GM21381 (cell line): ENCODE measurements at regions not wholly inside any gene's neighbourhood (a gene's known extent, or its start where the extent isn't known, plus 50 kb on each side); places are given as distances from the start of the nearest gene placed in this dataset.
"Not testable (repeated sequence)": the region's sequence is repeated elsewhere in the genome, so short reads cannot be mapped to it uniquely, and the experiment has no call there.

Experiments
- ATAC-seq: cut with Tn5 transposase; IDR thresholded peaks from one replicate; pipeline ENCODE4 v1.9.1; 2021; ENCODE audit warnings: mild to moderate bottlenecking, moderate library complexity; ENCODE audit not compliant: unreplicated experiment

DNA sequence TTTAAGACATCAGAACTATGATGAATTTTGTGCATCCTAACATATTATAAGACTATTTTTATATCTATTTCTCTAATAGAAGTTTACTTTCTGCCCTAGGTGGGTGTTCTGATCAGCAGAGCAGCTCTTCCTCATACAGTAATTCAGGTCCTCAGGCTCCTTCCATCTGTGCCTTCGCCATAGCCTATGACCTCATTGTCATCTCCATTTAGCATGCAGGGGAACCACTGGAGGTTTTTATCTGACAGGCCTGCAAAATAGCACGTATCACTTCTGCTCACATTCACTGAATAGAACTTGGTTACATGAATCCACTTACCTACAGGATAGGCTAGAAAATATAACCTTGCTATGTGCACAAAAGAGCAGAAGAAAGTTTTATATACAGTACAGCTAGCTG lies 159.4 kb upstream of the CCNH start:
- no peak for ATAC-seq

DNA sequence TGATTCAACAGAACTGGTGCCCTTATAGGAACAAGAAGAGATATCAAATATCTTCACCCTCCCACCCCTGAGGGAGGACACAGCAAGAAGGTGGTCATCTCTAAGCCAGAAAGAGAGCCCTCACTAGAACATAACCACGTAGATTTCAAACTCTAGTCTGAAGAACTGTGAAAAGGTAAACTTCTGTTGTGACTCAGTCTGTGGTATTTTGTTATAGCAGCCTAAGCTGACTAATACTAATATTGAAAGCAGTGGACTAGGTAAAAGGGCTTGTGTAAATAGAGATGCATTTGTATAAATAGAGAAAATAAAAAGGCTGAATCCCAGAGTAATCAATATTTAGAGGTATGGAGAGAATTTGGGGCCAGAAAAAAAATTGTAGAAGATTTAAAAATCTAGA lies 157.6 kb upstream of the CCNH start:
- no peak for ATAC-seq

GRCh38 chr5:87562068-87562467 lies 149.3 kb upstream of the CCNH start:
- ATAC-seq, result no peak

DNA sequence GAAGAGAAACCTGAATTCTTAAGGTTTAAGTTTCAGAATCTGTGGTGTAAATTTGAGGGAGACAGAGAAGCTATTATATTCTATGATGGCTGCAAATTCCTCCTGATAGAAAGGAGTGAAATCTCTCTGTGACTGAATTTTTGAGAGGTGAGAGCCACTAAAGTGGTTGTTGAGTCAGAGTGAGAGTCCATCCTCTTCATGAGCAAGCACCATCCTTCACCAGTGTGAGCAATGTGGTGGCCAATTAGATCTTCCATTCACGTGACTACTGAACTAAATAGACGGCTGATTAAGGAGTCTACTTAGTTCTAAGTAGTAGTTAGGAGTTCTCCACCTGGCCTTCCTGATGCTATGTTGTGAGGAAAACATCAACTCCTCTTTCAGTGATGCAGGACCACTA lies 147.8 kb upstream of the CCNH start:
- no peak for ATAC-seq

- no peak for ATAC-seq
Measured at GRCh38 chr5:87551911-87552310, 139.2 kb upstream of the CCNH start.

DNA sequence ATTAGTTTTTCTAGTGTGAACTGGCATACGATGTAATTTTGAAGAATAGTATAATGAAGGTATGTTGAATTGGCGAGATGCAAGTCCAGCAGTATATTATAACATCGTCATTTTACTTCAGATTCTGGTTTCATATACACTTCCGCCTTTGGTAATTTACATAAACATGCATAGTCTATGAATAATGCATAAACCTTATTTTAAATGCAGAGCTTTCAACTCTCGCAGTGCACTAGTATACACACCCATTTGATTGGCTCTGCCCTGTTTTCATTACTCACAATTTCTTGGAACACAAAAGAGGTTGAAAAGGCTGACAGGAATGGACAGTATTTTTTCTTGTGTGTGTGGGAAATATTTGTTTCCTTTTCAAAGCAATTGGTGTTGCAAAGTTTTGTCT lies 128.9 kb upstream of the CCNH start:
- ATAC-seq, result no peak

GRCh38 chr5:87541033-87541432 lies 128.3 kb upstream of the CCNH start:
- no peak for ATAC-seq

DNA sequence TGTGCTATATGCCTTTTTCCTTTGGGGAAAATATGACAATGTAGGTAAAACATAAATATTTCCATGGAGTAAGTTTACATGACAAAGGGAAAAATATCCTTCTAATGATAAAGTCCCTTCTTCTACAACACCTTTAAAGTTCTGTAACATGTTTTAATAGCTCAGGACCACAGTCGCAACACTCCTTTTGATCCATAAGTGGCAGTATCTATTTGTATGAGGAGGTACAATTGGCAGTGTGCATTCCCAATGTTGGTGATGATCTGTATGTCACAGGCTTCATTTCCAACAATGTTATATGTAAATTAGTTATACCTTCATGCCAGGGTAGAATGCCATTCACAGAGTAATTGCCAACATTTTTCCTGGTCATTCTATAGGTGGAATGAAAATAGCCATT lies 127.1 kb upstream of the CCNH start:
- ATAC-seq, result no peak

- no peak for ATAC-seq
Measured at GRCh38 chr5:87536365-87536764, 123.6 kb upstream of the CCNH start.

DNA sequence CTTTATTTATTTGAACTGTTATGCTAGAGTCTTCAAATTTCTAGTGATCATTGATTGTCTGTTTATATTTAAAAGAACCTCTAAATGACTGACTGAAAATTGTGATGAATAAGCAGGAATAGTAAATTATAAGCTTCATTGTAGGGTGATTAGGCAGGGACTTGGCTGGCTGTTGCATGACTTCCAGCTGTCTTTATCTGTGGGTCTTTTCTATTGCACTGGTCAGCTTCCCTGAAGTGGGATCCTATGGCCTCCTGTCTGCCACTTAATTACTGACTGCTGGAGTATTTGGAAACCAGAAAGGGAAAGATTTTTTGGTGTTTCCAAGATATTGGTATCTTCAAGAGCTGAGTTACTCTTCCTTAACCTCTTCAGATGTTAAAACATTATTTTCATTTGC lies 123.0 kb upstream of the CCNH start:
- ATAC-seq, result no peak

DNA sequence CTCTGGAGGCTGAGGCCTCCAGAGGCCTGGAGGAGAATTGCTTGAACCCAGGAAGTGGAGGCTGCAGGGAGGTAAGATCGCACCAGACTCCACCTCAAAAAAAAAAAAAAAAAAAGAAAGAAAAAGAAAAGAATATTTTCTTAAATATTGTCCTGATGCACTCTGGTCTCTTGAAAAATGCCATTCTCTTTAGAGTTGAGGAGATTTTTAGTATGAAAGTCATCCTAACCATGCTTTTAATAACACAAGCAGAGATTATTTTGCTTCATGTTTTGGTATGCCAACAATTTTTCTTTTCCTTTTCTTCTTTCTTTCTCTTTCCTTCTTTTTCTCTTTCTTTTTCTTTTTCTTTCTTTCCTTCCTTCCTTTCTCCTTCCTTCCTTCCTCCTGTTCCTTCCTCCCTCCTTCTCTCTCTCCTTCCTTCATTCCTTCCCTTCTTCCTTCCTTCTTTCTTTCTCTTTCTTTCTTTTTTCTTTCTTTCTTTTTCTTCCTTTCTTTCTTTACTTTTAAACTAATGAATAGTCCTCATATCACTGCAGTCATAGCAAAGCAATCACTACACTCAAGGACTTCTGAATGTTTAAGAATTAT lies 116.9 kb upstream of the CCNH start:
- ATAC-seq, result no peak

- ATAC-seq, result no peak
Measured at GRCh38 chr5:87526131-87526530, 113.4 kb upstream of the CCNH start.

DNA sequence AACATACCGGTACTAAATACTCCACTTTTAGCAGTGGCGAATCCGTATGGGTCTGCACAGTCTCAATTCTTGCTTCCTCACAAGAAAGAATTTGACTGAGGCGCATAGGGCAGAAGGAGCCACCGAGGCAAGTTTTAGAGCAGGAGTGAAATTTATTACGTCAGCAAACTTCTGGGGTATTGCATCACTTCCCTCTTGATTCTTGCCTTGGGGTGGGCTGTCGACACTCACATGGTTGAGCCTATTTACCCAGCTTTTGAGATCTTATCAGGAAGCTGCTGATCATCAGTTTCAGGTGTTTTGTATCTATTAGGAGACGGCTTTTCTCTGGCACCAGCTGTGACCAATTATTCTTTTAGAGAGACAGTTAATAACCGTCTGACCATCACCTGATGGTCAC lies 111.5 kb upstream of the CCNH start:
- no peak for ATAC-seq

DNA sequence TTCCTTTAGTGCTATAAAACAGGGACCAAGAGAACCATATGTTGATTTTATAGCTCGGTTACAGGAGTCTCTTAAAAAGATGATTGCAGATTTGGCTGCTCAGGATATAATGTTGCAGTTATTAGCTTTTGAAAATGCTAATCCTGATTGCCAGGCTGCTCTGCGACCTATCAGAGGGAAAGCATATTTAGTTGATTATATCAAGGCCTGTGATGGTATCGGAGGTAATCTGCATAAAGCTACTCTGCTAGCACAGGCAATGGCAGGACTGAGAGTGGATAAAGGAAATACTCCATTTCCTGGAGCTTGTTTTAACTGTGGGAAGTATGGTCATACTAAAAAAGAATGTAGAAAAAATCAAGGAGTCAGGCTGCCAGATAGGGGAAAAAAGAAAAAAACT lies 99.0 kb upstream of the CCNH start:
- not testable (repeated sequence) for ATAC-seq

DNA sequence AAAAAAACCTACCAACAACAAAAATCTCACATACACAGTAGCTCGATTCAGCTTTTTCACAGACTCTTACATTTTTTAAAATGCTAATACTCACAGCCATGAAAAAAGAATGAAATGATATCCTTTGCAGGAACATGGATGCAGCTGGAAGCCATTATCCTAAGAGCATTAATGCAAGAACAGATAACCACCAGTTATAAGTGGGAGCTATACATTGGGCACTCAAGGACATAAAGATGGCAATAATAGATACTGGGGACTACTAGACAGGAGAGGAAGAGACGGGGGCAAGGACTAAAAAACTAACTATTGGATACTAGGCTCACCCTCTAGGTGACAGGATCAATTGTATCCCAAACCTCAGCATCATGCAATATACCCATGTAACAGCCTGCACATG lies 90.3 kb upstream of the CCNH start:
- ATAC-seq, result no peak

GRCh38 chr5:87499478-87500410 lies 87.0 kb upstream of the CCNH start:
- no peak for ATAC-seq
